Endothelial cell of umbilical vein (primary cell): ENCODE measurements at regions not wholly inside any gene's neighbourhood (a gene's known extent, or its start where the extent isn't known, plus 50 kb on each side); places are given as distances from the start of the nearest gene placed in this dataset.

Source experiments
- BruUV-seq: library from RNA; stranded (reverse); fragments of 400-500 nt; replicated peaks from 2 replicates; lab custom pipeline; 2021; lab: Mats Ljungman, UMichigan
- CTCF ChIA-PET: fragments of 300-600, 350-600 bp; sonication (Branson Sonifier 250); formaldehyde crosslinking; loops from one replicate; lab custom pipeline; 2021; ENCODE audit warnings: antibody characterized with exemption, inconsistent platforms; lab: Charles Lee
- POLR2A ChIA-PET: fragments of 300-600, 350-600 bp; sonication (Branson Sonifier 250); formaldehyde crosslinking; loops from one replicate; lab custom pipeline; 2021; ENCODE audit warnings: antibody characterized with exemption, inconsistent platforms; lab: Charles Lee
- DNase-seq: peaks from one replicate; pipeline ENCODE4 v3.0.0-alpha.2; 2011; ENCODE audit warnings: low read depth, low spot score
- FAIRE-seq: peaks from 2 replicates; lab custom pipeline; 2011; peaks lifted over from hg19 to GRCh38; lab: Jason Lieb, UNC
- H2AFZ ChIP-seq: 2 replicates; pipeline ENCODE4 v1.6.0; 2012; ENCODE audit warnings: low read depth, low read length, control low read depth, inconsistent platforms
- H3K27ac ChIP-seq: 2 replicates; pipeline ENCODE4 v1.5.1; 2011; ENCODE audit warnings: low read depth, mild to moderate bottlenecking, control low read depth, low read length, moderate library complexity; ENCODE audit not compliant: insufficient read depth
- H3K27me3 ChIP-seq, 2 experiments: 2 replicates each; pipeline versions ENCODE4 v1.6.0 to v1.6.1; 2011; ENCODE audit warnings: low read length in 2 of 2, mixed read lengths in 1 of 2; ENCODE audit not compliant: control insufficient read depth in 2 of 2, insufficient read depth in 2 of 2
- H3K36me3 ChIP-seq, 2 experiments: 2 replicates in 1 of 2; 3 replicates in 1 of 2; pipeline ENCODE4 v1.5.1; 2011; ENCODE audit warnings: low read length in 2 of 2, mild to moderate bottlenecking in 1 of 2, moderate library complexity in 1 of 2; ENCODE audit not compliant: control insufficient read depth in 2 of 2, insufficient read depth in 2 of 2; ENCODE audit errors: extremely low read depth in 1 of 2
- H3K4me1 ChIP-seq: 3 replicates; pipeline ENCODE4 v1.5.1; 2011; ENCODE audit warnings: mild to moderate bottlenecking, low read length; ENCODE audit not compliant: control insufficient read depth, insufficient read depth; ENCODE audit errors: extremely low read depth
- H3K4me2 ChIP-seq: 2 replicates; pipeline ENCODE4 v1.6.1; 2011; ENCODE audit warnings: low read length, control low read depth, mixed read lengths; ENCODE audit not compliant: insufficient read depth
- H3K4me3 ChIP-seq, 3 experiments: fragments of 200-600 bp in 1 of 3; sonication (generic), shearing (Covaris generic) in 1 of 3; replicated peaks in 1 of 3; 2 replicates each; pipeline ENCODE4 v1.5.1; 2011 to 2016; ENCODE audit warnings: control low read depth in 3 of 3, low read length in 3 of 3, mild to moderate bottlenecking in 2 of 3, inconsistent platforms in 1 of 3, low read depth in 1 of 3, moderate library complexity in 1 of 3; ENCODE audit not compliant: insufficient read depth in 1 of 3
- H3K79me2 ChIP-seq: 2 replicates; pipeline ENCODE4 v1.6.0; 2012; ENCODE audit warnings: low read length, inconsistent platforms; ENCODE audit not compliant: control insufficient read depth, insufficient read depth
- H3K9ac ChIP-seq: replicated peaks from 2 replicates; pipeline ENCODE3; 2011; ENCODE audit warnings: low read length, control low read depth; ENCODE audit not compliant: insufficient read depth; ENCODE audit errors: extremely low read depth
- H3K9me1 ChIP-seq: replicated peaks from 3 replicates; pipeline ENCODE4 v1.6.0; 2011; ENCODE audit warnings: mild to moderate bottlenecking, low read length; ENCODE audit not compliant: control insufficient read depth, insufficient read depth; ENCODE audit errors: extremely low read depth
- H3K9me3 ChIP-seq: replicated peaks from 2 replicates; pipeline ENCODE4 v1.5.1; 2012; ENCODE audit warnings: low read length, inconsistent platforms; ENCODE audit not compliant: control insufficient read depth, insufficient read depth
- H4K20me1 ChIP-seq: replicated peaks from 2 replicates; pipeline ENCODE3; 2011; ENCODE audit warnings: mild to moderate bottlenecking, low read length; ENCODE audit not compliant: control insufficient read depth, insufficient read depth; ENCODE audit errors: extremely low read depth
- CTCF ChIP-seq, 2 donors: IDR thresholded peaks; 1 replicate in 1 of 2; 2 replicates in 1 of 2; pipeline ENCODE4 v1.5.1; 2011; ENCODE audit warnings: low read length in 2 of 2, mild to moderate bottlenecking in 2 of 2, moderate library complexity in 2 of 2, control low read depth in 1 of 2, inconsistent platforms in 1 of 2, low read depth in 1 of 2; ENCODE audit not compliant: insufficient read depth in 1 of 2; ENCODE audit errors: extremely low read depth in 1 of 2
- EZH2 ChIP-seq: IDR thresholded peaks from 2 replicates; pipeline ENCODE4 v1.6.1; 2012; ENCODE audit warnings: borderline replicate concordance, low read depth, mild to moderate bottlenecking, moderate library complexity, low read length, inconsistent platforms; ENCODE audit not compliant: severe bottlenecking
- FOS ChIP-seq: IDR thresholded peaks from 2 replicates; pipeline ENCODE4 v1.6.1; 2011; ENCODE audit warnings: mild to moderate bottlenecking, low read length, moderate library complexity, borderline replicate concordance; ENCODE audit not compliant: insufficient read depth
- GATA2 ChIP-seq: IDR thresholded peaks from 2 replicates; pipeline ENCODE4 v1.7.0; 2011; ENCODE audit warnings: low read depth, mild to moderate bottlenecking, moderate library complexity, mixed read lengths, low read length; ENCODE audit not compliant: insufficient read length, insufficient read depth
- JUN ChIP-seq: IDR thresholded peaks from 2 replicates; pipeline ENCODE4 v1.6.1; 2011; ENCODE audit warnings: borderline replicate concordance, low read depth; ENCODE audit not compliant: insufficient read length, insufficient read depth
- MAX ChIP-seq: IDR thresholded peaks from 2 replicates; pipeline ENCODE4 v1.6.1; 2011; ENCODE audit not compliant: insufficient read depth, insufficient read length
- MYC ChIP-seq: IDR thresholded peaks from one replicate; pipeline ENCODE4 v1.6.1; 2011; ENCODE audit warnings: mild to moderate bottlenecking, low read depth, low read length
- POLR2A ChIP-seq: IDR thresholded peaks from 2 replicates; pipeline ENCODE4 v1.6.1; 2012; ENCODE audit warnings: low read depth, mild to moderate bottlenecking, control low read depth, low read length
- POLR2AphosphoS5 ChIP-seq: IDR thresholded peaks from 2 replicates; pipeline ENCODE4 v1.6.1; 2012; ENCODE audit warnings: low read depth, mild to moderate bottlenecking, control low read depth, low read length, moderate library complexity; ENCODE audit not compliant: insufficient read depth
- dilution Hi-C: fragments of 300-500 bp; cut with MboI; formaldehyde crosslinking; loops from one replicate; pipeline ENCODE4 v1.15.0; 2019; ENCODE audit warnings: low sequenced_read_pairs; ENCODE audit not compliant: extremely low pct_ligation_motif_present
- intact Hi-C: fragments of 100-400 bp; cut with micrococcal nuclease; formaldehyde crosslinking; loops from one replicate; pipeline ENCODE4 v1.10.0; 2022

- intact Hi-C loops: loop anchor here (1.0 to 10.0 kb wide), 3 partner anchors 12 to 1370 kb away; no protein-coding TSS in a partner anchor
- H3K4me2 ChIP-seq: peak overlapping the region; percentile 32
- no peaks in the 10 kb centered on the region for H3K9me1 ChIP-seq
- ChIA-PET CTCF (interaction anchor here (0.6 to 3.0 kb wide), 8 partner anchors 12 to 1167 kb away, joined by 3 to 14 read pairs (median 4); no protein-coding TSS in a partner anchor), POLR2A (no interaction called here)
- TF ChIP-seq GATA2 (peak; percentile 15), FOS (peak; percentile 26), MYC (no peak)
- H3K4me3 ChIP-seq: no peak overlapping the region
- H2AFZ ChIP-seq: no peak overlapping the region
- no peak overlapping the region for H3K9ac ChIP-seq
- no peaks in the 10 kb centered on the region for H3K27me3 ChIP-seq
- no peaks in the 10 kb centered on the region for H3K36me3 ChIP-seq
- BruUV-seq: no TSS peak
- peaks cover 23% of the 10 kb centered on the region for H3K4me1 ChIP-seq
- FAIRE-seq (peak; percentile 73), DNase-seq (peak; percentile 43)
- H3K9me3 ChIP-seq: no peaks in the 10 kb centered on the region
- no peaks in the 10 kb centered on the region for H3K79me2 ChIP-seq
- H4K20me1 ChIP-seq: no peaks in the 10 kb centered on the region
- dilution Hi-C loops: no loop called here
- H3K27ac ChIP-seq: no peak overlapping the region
These were observed 228.2 kb upstream of the ZC3H12C start for GRCh38 chr11:109864834-109865547.

- no peak overlapping the region for H3K4me3 ChIP-seq
- DNase-seq (no peak), FAIRE-seq (peak; percentile 4)
- peak overlapping the region; percentile 32 for H3K4me2 ChIP-seq
- H3K4me1 ChIP-seq: peaks cover 23% of the 10 kb centered on the region
- H3K9ac ChIP-seq: no peak overlapping the region
- H4K20me1 ChIP-seq: no peaks in the 10 kb centered on the region
- H3K36me3 ChIP-seq: no peaks in the 10 kb centered on the region
- intact Hi-C loops (loop anchor here (1.0 to 10.0 kb wide), 3 partner anchors 12 to 1369 kb away; no protein-coding TSS in a partner anchor), dilution Hi-C loops (no loop called here)
- no peak overlapping the region for H2AFZ ChIP-seq
- ChIA-PET CTCF (interaction anchor here (0.6 to 3.0 kb wide), 8 partner anchors 13 to 1168 kb away, joined by 3 to 14 read pairs (median 4); no protein-coding TSS in a partner anchor), POLR2A (no interaction called here)
- no peaks in the 10 kb centered on the region for H3K27me3 ChIP-seq
- BruUV-seq: no TSS peak
- H3K27ac ChIP-seq: no peak overlapping the region
- TF ChIP-seq GATA2 (no peak), EZH2 (no peak), MAX (no peak), JUN (no peak), FOS (no peak), POLR2A (no peak), POLR2AphosphoS5 (no peak), MYC (no peak), CTCF (IDR thresholded peaks at IDR 0.05; ENCODE audit: extremely low read depth in 1 of 2, insufficient read depth in 1 of 2, low read depth in 1 of 2, low read length in 2 of 2) (no peak)
- H3K79me2 ChIP-seq: no peaks in the 10 kb centered on the region
- H3K9me1 ChIP-seq: no peaks in the 10 kb centered on the region
- H3K9me3 ChIP-seq: no peaks in the 10 kb centered on the region
These were observed 227.5 kb upstream of the ZC3H12C start for GRCh38 chr11:109865548-109866186.
